Vagina (tissue), 2 donors: ENCODE measurements at regions not wholly inside any gene's neighbourhood (a gene's known extent, or its start where the extent isn't known, plus 50 kb on each side); places are given as distances from the start of the nearest gene placed in this dataset.

Source experiments
- POLR2A ChIP-seq, 2 donors: fragments of 450-650 bp; IDR thresholded peaks; one replicate each; pipeline ENCODE4 v1.6.1; 2017; ENCODE audit warnings: antibody characterized with exemption in 2 of 2, mild to moderate bottlenecking in 2 of 2, moderate library complexity in 2 of 2
- POLR2AphosphoS5 ChIP-seq, 2 donors: sonication (generic); formaldehyde crosslinking; IDR thresholded peaks; one replicate each; pipeline ENCODE4 v1.9.0; 2017; ENCODE audit warnings: antibody characterized with exemption in 2 of 2, mild to moderate bottlenecking in 2 of 2, low read depth in 1 of 2; ENCODE audit not compliant: insufficient read depth in 1 of 2
- TF ChIP-seq, protein P1 (sequence below), 3 experiments: fragments of 450-650 bp in 2 of 3; fragments of 200-600 bp in 1 of 3; sonication (generic) in 1 of 3; IDR thresholded peaks; one replicate each; pipeline ENCODE4 v1.5.1; 2017 to 2019; ENCODE audit warnings: antibody characterized with exemption in 3 of 3, mild to moderate bottlenecking in 2 of 3, moderate library complexity in 2 of 3

DNA sequence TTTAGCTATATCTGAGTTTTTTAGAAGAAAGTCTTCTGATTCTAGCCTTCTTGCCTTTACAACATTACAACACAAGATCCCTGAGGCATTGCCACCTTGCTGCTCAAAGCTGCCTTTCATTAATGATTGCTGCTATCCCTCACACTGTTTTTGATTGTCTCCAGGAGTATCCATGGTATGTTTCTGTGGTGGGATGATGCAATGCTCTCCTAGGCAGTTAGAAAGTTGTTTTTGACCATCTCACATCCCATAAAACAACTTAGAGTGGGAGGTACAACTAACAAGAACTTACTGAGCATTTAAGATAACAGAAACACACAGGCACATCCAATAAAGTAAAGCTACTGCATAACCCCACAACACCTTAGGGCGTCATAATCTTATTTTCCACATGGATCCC is 1156.0 kb upstream of the LRRTM3 start:
- TF ChIP-seq, protein P1, sequence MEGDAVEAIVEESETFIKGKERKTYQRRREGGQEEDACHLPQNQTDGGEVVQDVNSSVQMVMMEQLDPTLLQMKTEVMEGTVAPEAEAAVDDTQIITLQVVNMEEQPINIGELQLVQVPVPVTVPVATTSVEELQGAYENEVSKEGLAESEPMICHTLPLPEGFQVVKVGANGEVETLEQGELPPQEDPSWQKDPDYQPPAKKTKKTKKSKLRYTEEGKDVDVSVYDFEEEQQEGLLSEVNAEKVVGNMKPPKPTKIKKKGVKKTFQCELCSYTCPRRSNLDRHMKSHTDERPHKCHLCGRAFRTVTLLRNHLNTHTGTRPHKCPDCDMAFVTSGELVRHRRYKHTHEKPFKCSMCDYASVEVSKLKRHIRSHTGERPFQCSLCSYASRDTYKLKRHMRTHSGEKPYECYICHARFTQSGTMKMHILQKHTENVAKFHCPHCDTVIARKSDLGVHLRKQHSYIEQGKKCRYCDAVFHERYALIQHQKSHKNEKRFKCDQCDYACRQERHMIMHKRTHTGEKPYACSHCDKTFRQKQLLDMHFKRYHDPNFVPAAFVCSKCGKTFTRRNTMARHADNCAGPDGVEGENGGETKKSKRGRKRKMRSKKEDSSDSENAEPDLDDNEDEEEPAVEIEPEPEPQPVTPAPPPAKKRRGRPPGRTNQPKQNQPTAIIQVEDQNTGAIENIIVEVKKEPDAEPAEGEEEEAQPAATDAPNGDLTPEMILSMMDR (IDR thresholded peaks at IDR 0.05), result no peak
- no peak for TF ChIP-seq POLR2A (IDR thresholded peaks at IDR 0.05)
- no peak for TF ChIP-seq POLR2AphosphoS5 (IDR thresholded peaks at IDR 0.05; ENCODE audit: insufficient read depth in 1 of 2, low read depth in 1 of 2)
